Endothelial cell of umbilical vein (primary cell): ENCODE measurements at regions not wholly inside any gene's neighbourhood (a gene's known extent, or its start where the extent isn't known, plus 50 kb on each side); places are given as distances from the start of the nearest gene placed in this dataset.
"Not testable (repeated sequence)": the region's sequence is repeated elsewhere in the genome, so short reads cannot be mapped to it uniquely, and the experiment has no call there.

ENCODE experiments used
- CTCF ChIP-seq, 2 donors: IDR thresholded peaks; 1 replicate in 1 of 2; 2 replicates in 1 of 2; pipeline ENCODE4 v1.5.1; 2011; ENCODE audit warnings: low read length in 2 of 2, mild to moderate bottlenecking in 2 of 2, moderate library complexity in 2 of 2, control low read depth in 1 of 2, inconsistent platforms in 1 of 2, low read depth in 1 of 2; ENCODE audit not compliant: insufficient read depth in 1 of 2; ENCODE audit errors: extremely low read depth in 1 of 2
- GATA2 ChIP-seq: IDR thresholded peaks from 2 replicates; pipeline ENCODE4 v1.7.0; 2011; ENCODE audit warnings: low read depth, mild to moderate bottlenecking, moderate library complexity, mixed read lengths, low read length; ENCODE audit not compliant: insufficient read length, insufficient read depth
- MYC ChIP-seq: IDR thresholded peaks from one replicate; pipeline ENCODE4 v1.6.1; 2011; ENCODE audit warnings: mild to moderate bottlenecking, low read depth, low read length
- POLR2A ChIP-seq: IDR thresholded peaks from 2 replicates; pipeline ENCODE4 v1.6.1; 2012; ENCODE audit warnings: low read depth, mild to moderate bottlenecking, control low read depth, low read length
- POLR2AphosphoS5 ChIP-seq: IDR thresholded peaks from 2 replicates; pipeline ENCODE4 v1.6.1; 2012; ENCODE audit warnings: low read depth, mild to moderate bottlenecking, control low read depth, low read length, moderate library complexity; ENCODE audit not compliant: insufficient read depth

GRCh38 chr6:27047725-27048124, 199.8 kb upstream of the PRSS16 start:
- not testable (repeated sequence) for TF ChIP-seq POLR2A; GATA2; MYC; CTCF (IDR thresholded peaks at IDR 0.05; ENCODE audit: extremely low read depth in 1 of 2, insufficient read depth in 1 of 2, low read depth in 1 of 2, low read length in 2 of 2); POLR2AphosphoS5
